GM12878 (cell line): ENCODE measurements at regions not wholly inside any gene's neighbourhood (a gene's known extent, or its start where the extent isn't known, plus 50 kb on each side); places are given as distances from the start of the nearest gene placed in this dataset.

Experiments
- ATAC-seq: fragments of 200-7000 bp; cut with Tn5 transposase; 3 replicates; pipeline ENCODE4 v1.9.1; 2020; ENCODE audit warnings: mild to moderate bottlenecking, moderate library complexity
- BruUV-seq: library from RNA; stranded (reverse); fragments of 400-500 nt; replicated peaks from 2 replicates; lab custom pipeline; 2021; lab: Mats Ljungman, UMichigan
- CTCF ChIA-PET: fragments of 300-600 bp; sonication (Branson Sonifier 250); formaldehyde crosslinking; extraction: SDS; loops from one replicate; lab custom pipeline; 2021; ENCODE audit warnings: inconsistent platforms; lab: Yijun Ruan, JAX
- POLR2A ChIA-PET: fragments of 350-600 bp; formaldehyde crosslinking; extraction: SDS; loops from one replicate; lab custom pipeline; 2021; ENCODE audit warnings: inconsistent platforms; lab: Charles Lee
- RAD21 ChIA-PET: fragments of 300-600 bp; sonication (Branson Sonifier 250); formaldehyde crosslinking; loops from one replicate; lab custom pipeline; 2023; ENCODE audit warnings: antibody characterized with exemption; ENCODE audit not compliant: unreplicated experiment; lab: Charles Lee
- SMC1A ChIA-PET: fragments of 300-600 bp; sonication (Branson Sonifier 250); formaldehyde crosslinking; loops from one replicate; lab custom pipeline; 2023; ENCODE audit not compliant: unreplicated experiment, uncharacterized antibody; lab: Charles Lee
- DNase-seq: peaks from one replicate; pipeline ENCODE4 v3.0.0-alpha.2; 2011; ENCODE audit warnings: low read depth, low spot score
- FAIRE-seq: peaks from 3 replicates; lab custom pipeline; 2011; peaks lifted over from hg19 to GRCh38; lab: Jason Lieb, UNC
- H2AFZ ChIP-seq: 2 replicates; pipeline ENCODE4 v1.6.0; 2011; ENCODE audit warnings: low read depth, low read length, control low read depth; ENCODE audit not compliant: control insufficient read depth
- H3K27ac ChIP-seq: 2 replicates; pipeline ENCODE4 v1.5.1; 2011; ENCODE audit warnings: control low read depth; ENCODE audit not compliant: control insufficient read depth, insufficient read depth
- H3K27me3 ChIP-seq, 2 experiments: replicated peaks in 1 of 2; 2 replicates each; pipeline versions ENCODE4 v1.6.0 to v1.6.1; 2011; ENCODE audit warnings: low read length in 1 of 2; ENCODE audit not compliant: control insufficient read depth in 2 of 2, insufficient read depth in 2 of 2
- H3K36me3 ChIP-seq, 2 experiments: 2 replicates each; pipeline ENCODE4 v1.5.1; 2011; ENCODE audit warnings: low read length in 1 of 2; ENCODE audit not compliant: control insufficient read depth in 2 of 2, insufficient read depth in 2 of 2
- H3K4me1 ChIP-seq: 2 replicates; pipeline ENCODE4 v1.6.1; 2011; ENCODE audit warnings: mild to moderate bottlenecking, low read length, moderate library complexity, mixed read lengths; ENCODE audit not compliant: control insufficient read depth, insufficient read depth
- H3K4me2 ChIP-seq: 2 replicates; pipeline ENCODE4 v1.6.0; 2011; ENCODE audit warnings: control low read depth; ENCODE audit not compliant: control insufficient read depth, insufficient read depth
- H3K4me3 ChIP-seq: fragments of 200-600 bp; sonication (generic); 2 replicates; pipeline ENCODE4 v1.5.1; 2016
- H3K79me2 ChIP-seq: 2 replicates; pipeline ENCODE4 v1.6.0; 2011; ENCODE audit warnings: low read length; ENCODE audit not compliant: control insufficient read depth, insufficient read depth
- H3K9ac ChIP-seq: 2 replicates; pipeline ENCODE4 v1.8.0; 2011; ENCODE audit warnings: low read length, control low read depth, mixed read lengths; ENCODE audit not compliant: control insufficient read depth, insufficient read depth
- H3K9me3 ChIP-seq: replicated peaks from 3 replicates; pipeline ENCODE4 v1.5.1; 2011; ENCODE audit warnings: mild to moderate bottlenecking, low read length; ENCODE audit not compliant: control insufficient read depth, insufficient read depth
- H4K20me1 ChIP-seq: 2 replicates; pipeline ENCODE4 v1.6.0; 2011; ENCODE audit not compliant: control insufficient read depth, insufficient read depth
- PBX3 ChIP-seq: IDR thresholded peaks from 2 replicates; pipeline ENCODE4 v1.6.1; 2011; ENCODE audit warnings: mild to moderate bottlenecking, low read depth, low read length, moderate library complexity; ENCODE audit not compliant: insufficient replicate concordance
- TCF12 ChIP-seq: IDR thresholded peaks from 2 replicates; pipeline ENCODE4 v1.6.1; 2011; ENCODE audit warnings: low read depth, mild to moderate bottlenecking, low read length
- WGBS: methylation state at CpG from one replicate; pipeline ENCODE4 v1.1.6; 2016; ENCODE audit warnings: low lambda C conversion rate; ENCODE audit not compliant: insufficient replicate concordance, insufficient coverage; ENCODE audit errors: missing lambda C conversion rate; 5-methylcytosine and 5-hydroxymethylcytosine counted together
- in situ Hi-C: fragments of 300-500 bp; cut with MboI; formaldehyde crosslinking; loops from 9 replicates; pipeline ENCODE4 v1.14.3; 2018; ENCODE audit warnings: mixed read lengths
- intact Hi-C: fragments of 100-400 bp; cut with micrococcal nuclease; formaldehyde crosslinking; loops from one replicate; pipeline ENCODE4 v1.14.2; 2022; ENCODE audit not compliant: unreplicated experiment

DNA sequence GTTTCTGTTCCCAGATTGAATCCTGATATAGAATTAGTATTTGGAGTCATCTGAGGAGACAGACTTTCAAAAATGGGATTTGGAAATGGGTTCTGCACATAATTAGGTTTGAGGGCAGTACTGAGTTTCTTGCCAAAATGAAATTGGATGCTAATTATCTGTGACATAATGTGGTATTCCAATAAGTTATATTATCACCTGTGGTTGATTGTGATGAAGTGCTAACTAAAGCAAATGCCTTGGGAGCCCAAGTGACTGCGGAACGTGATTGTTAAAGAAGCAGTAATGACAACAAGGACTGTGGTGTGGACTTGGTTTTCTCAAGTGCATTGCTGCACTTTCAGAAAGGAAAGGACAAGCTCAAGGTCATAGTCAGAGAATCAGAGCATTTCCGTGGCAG, 337.0 kb downstream of the IPO8 start:
- ATAC-seq (no peak), DNase-seq (no peak), FAIRE-seq (no peak)
- no TSS peak for BruUV-seq
- no peak for TF ChIP-seq PBX3
- H3K9me3 ChIP-seq = no peaks in the 10 kb centered on the region
- H3K9ac ChIP-seq = no peak overlapping the region
- ChIA-PET POLR2A (no interaction called here), CTCF (no interaction called here), SMC1A (no interaction called here), RAD21 (no interaction called here)
- H2AFZ ChIP-seq = no peak overlapping the region
- no peaks in the 10 kb centered on the region for H3K36me3 ChIP-seq
- H3K79me2 ChIP-seq = no peaks in the 10 kb centered on the region
- H3K4me1 ChIP-seq = no peaks in the 10 kb centered on the region
- in situ Hi-C loops (no loop called here), intact Hi-C loops (no loop called here)
- no peaks in the 10 kb centered on the region for H4K20me1 ChIP-seq
- H3K4me2 ChIP-seq = no peak overlapping the region
- H3K27me3 ChIP-seq = no peaks in the 10 kb centered on the region
- WGBS = 53% methylated on average over 3 of the region's 3 CpGs
- H3K4me3 ChIP-seq = no peak overlapping the region
- no peak overlapping the region for H3K27ac ChIP-seq

- intact Hi-C loops = no loop called here
- SMC1A ChIA-PET = interaction anchor here (1.4 kb wide), 1 partner anchor 15 kb away, joined by 4 read pairs; no protein-coding TSS in a partner anchor
Measured at GRCh38 chr12:30357766-30358490, 337.7 kb downstream of the IPO8 start.

More at GRCh38 chr12:30357766-30358490, 337.7 kb downstream of the IPO8 start:
- ChIA-PET POLR2A (no interaction called here), RAD21 (no interaction called here), CTCF (no interaction called here)
- Histone ChIP-seq H3K9ac (no peak overlapping the region), H3K27ac (no peak overlapping the region), H3K4me3 (no peak overlapping the region), H3K4me2 (no peak overlapping the region), H3K36me3 (no peaks in the 10 kb centered on the region), H3K9me3 (no peaks in the 10 kb centered on the region), H2AFZ (no peak overlapping the region), H3K27me3 (no peaks in the 10 kb centered on the region), H3K79me2 (no peaks in the 10 kb centered on the region), H3K4me1 (no peaks in the 10 kb centered on the region), H4K20me1 (no peaks in the 10 kb centered on the region)
- WGBS = 10% methylated on average over 7 of the region's 7 CpGs
- in situ Hi-C loops = no loop called here
- no TSS peak for BruUV-seq
- FAIRE-seq = no peak
- no peak for TF ChIP-seq TCF12
- no peak for DNase-seq
- no peak for ATAC-seq
